Loucy (cell line): ENCODE measurements at regions not wholly inside any gene's neighbourhood (a gene's known extent, or its start where the extent isn't known, plus 50 kb on each side); places are given as distances from the start of the nearest gene placed in this dataset.

ENCODE experiments used
- EZH2phosphoT487 ChIP-seq: fragments of 200-600 bp; IDR thresholded peaks from 2 replicates; pipeline ENCODE4 v1.6.1; 2018; ENCODE audit warnings: antibody characterized with exemption, mild to moderate bottlenecking, moderate library complexity, borderline replicate concordance
- TF ChIP-seq, protein P1 (sequence below): fragments of 200-600 bp; sonication (generic); conservative IDR thresholded peaks from 2 replicates; pipeline ENCODE4 v1.5.1; 2014; ENCODE audit warnings: mild to moderate bottlenecking, antibody characterized with exemption, low read length

DNA sequence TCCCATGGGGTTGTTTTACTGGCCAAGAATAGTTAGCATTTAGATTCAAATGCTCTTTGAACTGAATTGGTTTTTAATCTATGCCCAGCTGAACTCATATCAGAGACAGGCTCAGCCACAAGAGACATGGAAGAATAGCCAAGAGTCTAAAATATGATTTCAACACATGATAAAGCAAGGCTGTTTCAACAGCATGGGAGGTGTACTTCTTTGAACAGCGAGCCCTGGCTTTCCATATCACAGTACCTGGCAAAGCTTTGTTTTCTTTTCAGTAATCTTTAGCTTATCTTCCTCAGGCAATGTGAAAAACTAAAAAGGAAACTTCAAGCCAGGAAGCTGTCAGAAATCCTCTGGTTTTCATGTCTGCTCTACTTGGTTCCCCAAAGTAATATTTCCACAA, 413.6 kb upstream of the ADAMTS9 start:
- TF ChIP-seq, protein P1, sequence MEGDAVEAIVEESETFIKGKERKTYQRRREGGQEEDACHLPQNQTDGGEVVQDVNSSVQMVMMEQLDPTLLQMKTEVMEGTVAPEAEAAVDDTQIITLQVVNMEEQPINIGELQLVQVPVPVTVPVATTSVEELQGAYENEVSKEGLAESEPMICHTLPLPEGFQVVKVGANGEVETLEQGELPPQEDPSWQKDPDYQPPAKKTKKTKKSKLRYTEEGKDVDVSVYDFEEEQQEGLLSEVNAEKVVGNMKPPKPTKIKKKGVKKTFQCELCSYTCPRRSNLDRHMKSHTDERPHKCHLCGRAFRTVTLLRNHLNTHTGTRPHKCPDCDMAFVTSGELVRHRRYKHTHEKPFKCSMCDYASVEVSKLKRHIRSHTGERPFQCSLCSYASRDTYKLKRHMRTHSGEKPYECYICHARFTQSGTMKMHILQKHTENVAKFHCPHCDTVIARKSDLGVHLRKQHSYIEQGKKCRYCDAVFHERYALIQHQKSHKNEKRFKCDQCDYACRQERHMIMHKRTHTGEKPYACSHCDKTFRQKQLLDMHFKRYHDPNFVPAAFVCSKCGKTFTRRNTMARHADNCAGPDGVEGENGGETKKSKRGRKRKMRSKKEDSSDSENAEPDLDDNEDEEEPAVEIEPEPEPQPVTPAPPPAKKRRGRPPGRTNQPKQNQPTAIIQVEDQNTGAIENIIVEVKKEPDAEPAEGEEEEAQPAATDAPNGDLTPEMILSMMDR: no peak
- TF ChIP-seq EZH2phosphoT487: no peak
